H1 (cell line): ENCODE measurements at regions not wholly inside any gene's neighbourhood (a gene's known extent, or its start where the extent isn't known, plus 50 kb on each side); places are given as distances from the start of the nearest gene placed in this dataset.

Experiments
- CTCF ChIA-PET: fragments of 300-600 bp; sonication (Branson Sonifier 250); formaldehyde crosslinking; loops from one replicate; lab custom pipeline; 2021; ENCODE audit not compliant: partially characterized antibody; lab: Charles Lee
- POLR2A ChIA-PET: fragments of 300-600 bp; sonication (Branson Sonifier 250); formaldehyde crosslinking; loops from one replicate; lab custom pipeline; 2021; ENCODE audit warnings: inconsistent platforms; ENCODE audit not compliant: partially characterized antibody; lab: Charles Lee
- DNase-seq, 2 experiments: peaks; one replicate each; pipeline versions ENCODE4 v3.0.0 to v3.0.0-alpha.2; 2010 to 2022; ENCODE audit warnings: low spot score in 2 of 2, low read depth in 1 of 2, mixed read lengths in 1 of 2
- FAIRE-seq: peaks from 2 replicates; lab custom pipeline; 2011; peaks lifted over from hg19 to GRCh38; lab: Jason Lieb, UNC
- H2AFZ ChIP-seq: 2 replicates; pipeline ENCODE4 v1.8.1; 2012; ENCODE audit warnings: low read length, inconsistent platforms
- H2AK5ac ChIP-seq: 2 replicates; pipeline ENCODE4 v1.6.1; 2013; ENCODE audit warnings: low read depth, low read length
- H2BK120ac ChIP-seq: replicated peaks from 2 replicates; pipeline ENCODE3; 2013; ENCODE audit warnings: low read depth, low read length, inconsistent platforms
- H2BK12ac ChIP-seq: 2 replicates; pipeline ENCODE4 v1.6.1; 2013; ENCODE audit warnings: low read depth, low read length
- H2BK15ac ChIP-seq: 2 replicates; pipeline ENCODE4 v1.6.1; 2013; ENCODE audit warnings: low read length
- H2BK20ac ChIP-seq: 2 replicates; pipeline ENCODE4 v1.6.1; 2013; ENCODE audit warnings: low read length
- H2BK5ac ChIP-seq: 2 replicates; pipeline ENCODE4 v1.6.1; 2013; ENCODE audit warnings: low read depth, low read length
- H3K14ac ChIP-seq: 2 replicates; pipeline ENCODE4 v1.6.1; 2013; ENCODE audit warnings: inconsistent platforms; ENCODE audit not compliant: insufficient read length
- H3K18ac ChIP-seq: 2 replicates; pipeline ENCODE4 v1.6.1; 2013; ENCODE audit warnings: low read length; ENCODE audit errors: extremely low read depth
- H3K23ac ChIP-seq: 2 replicates; pipeline ENCODE4 v1.6.1; 2013; ENCODE audit warnings: inconsistent platforms; ENCODE audit not compliant: insufficient read length
- H3K23me2 ChIP-seq: 2 replicates; pipeline ENCODE4 v1.6.1; 2013; ENCODE audit warnings: low read depth, low read length
- H3K27ac ChIP-seq: 2 replicates; pipeline ENCODE4 v1.6.1; 2011; ENCODE audit warnings: low read depth, low read length, inconsistent platforms
- H3K27me3 ChIP-seq, 4 experiments: replicated peaks in 1 of 4; 1 replicate in 1 of 4; 2 replicates in 3 of 4; pipeline versions ENCODE4 v1.6.1 to v1.8.1; 2011 to 2013; ENCODE audit warnings: low read length in 3 of 4, mild to moderate bottlenecking in 3 of 4, inconsistent platforms in 2 of 4, mixed read lengths in 2 of 4, moderate library complexity in 1 of 4; ENCODE audit not compliant: control insufficient read depth in 3 of 4, insufficient read depth in 3 of 4; ENCODE audit errors: extremely low read depth in 1 of 4
- H3K36me3 ChIP-seq, 4 experiments: 2 replicates each; pipeline versions ENCODE4 v1.6.1 to v1.8.1; 2011 to 2013; ENCODE audit warnings: mild to moderate bottlenecking in 4 of 4, low read length in 3 of 4, moderate library complexity in 2 of 4, control low read depth in 1 of 4, inconsistent platforms in 1 of 4; ENCODE audit not compliant: insufficient read depth in 4 of 4, control insufficient read depth in 2 of 4
- H3K4ac ChIP-seq: replicated peaks from 2 replicates; pipeline ENCODE3; 2013; ENCODE audit warnings: low read length, low read depth, mixed read lengths, inconsistent platforms; ENCODE audit not compliant: insufficient read length
- H3K4me1 ChIP-seq, 4 experiments: replicated peaks in 1 of 4; 1 replicate in 1 of 4; 2 replicates in 3 of 4; pipeline versions ENCODE4 v1.6.1 to v1.8.1; 2011 to 2013; ENCODE audit warnings: low read length in 3 of 4, inconsistent platforms in 2 of 4, mixed read lengths in 1 of 4; ENCODE audit not compliant: insufficient read depth in 4 of 4, control insufficient read depth in 3 of 4
- H3K4me2 ChIP-seq, 2 experiments: 2 replicates each; pipeline versions ENCODE4 v1.6.1 to v1.8.1; 2011 to 2013; ENCODE audit warnings: low read depth in 2 of 2, low read length in 2 of 2, control low read depth in 1 of 2, inconsistent platforms in 1 of 2, mild to moderate bottlenecking in 1 of 2; ENCODE audit not compliant: insufficient read depth in 1 of 2
- H3K4me3 ChIP-seq, 4 experiments: fragments of 200-600, 300-600 bp in 1 of 4; sonication (generic), shearing (Covaris generic), sonication (Bioruptor Twin) in 1 of 4; 2 replicates each; pipeline versions ENCODE4 v1.5.1 to v1.8.1; 2011 to 2016; ENCODE audit warnings: low read length in 4 of 4, low read depth in 3 of 4, control low read depth in 2 of 4, inconsistent platforms in 2 of 4, mild to moderate bottlenecking in 2 of 4, mixed read lengths in 1 of 4, moderate library complexity in 1 of 4; ENCODE audit not compliant: insufficient read depth in 2 of 4; ENCODE audit errors: extremely low read depth in 1 of 4
- H3K56ac ChIP-seq: replicated peaks from 2 replicates; pipeline ENCODE3; 2013; ENCODE audit warnings: low read depth, mild to moderate bottlenecking, mixed read lengths, low read length, inconsistent platforms; ENCODE audit not compliant: insufficient read length
- H3K79me1 ChIP-seq: 2 replicates; pipeline ENCODE4 v1.6.1; 2013; ENCODE audit warnings: low read depth, low read length, control low read depth
- H3K79me2 ChIP-seq, 2 experiments: 2 replicates each; pipeline versions ENCODE4 v1.6.1 to v1.8.1; 2012 to 2013; ENCODE audit warnings: low read length in 2 of 2, mild to moderate bottlenecking in 2 of 2, inconsistent platforms in 1 of 2; ENCODE audit not compliant: insufficient read depth in 2 of 2, control insufficient read depth in 1 of 2
- H3K9ac ChIP-seq, 4 experiments: replicated peaks in 1 of 4; 1 replicate in 1 of 4; 2 replicates in 3 of 4; pipeline versions ENCODE4 v1.6.1 to v1.8.1; 2011 to 2013; ENCODE audit warnings: low read depth in 3 of 4, low read length in 3 of 4, control low read depth in 2 of 4, mild to moderate bottlenecking in 2 of 4, moderate library complexity in 2 of 4, inconsistent platforms in 1 of 4; ENCODE audit errors: extremely low read depth in 1 of 4
- H3K9me3 ChIP-seq, 2 experiments: 2 replicates each; pipeline versions ENCODE4 v1.6.1 to v1.8.1; 2012 to 2013; ENCODE audit warnings: mild to moderate bottlenecking in 2 of 2, moderate library complexity in 2 of 2, control low read depth in 1 of 2, inconsistent platforms in 1 of 2, low read depth in 1 of 2, low read length in 1 of 2, mixed read lengths in 1 of 2; ENCODE audit not compliant: insufficient read depth in 2 of 2
- H4K20me1 ChIP-seq, 2 experiments: replicated peaks in 1 of 2; 2 replicates each; pipeline versions ENCODE3 to v1.8.1; 2011 to 2013; ENCODE audit warnings: inconsistent platforms in 2 of 2, low read length in 2 of 2, mild to moderate bottlenecking in 1 of 2; ENCODE audit not compliant: insufficient read depth in 2 of 2, control insufficient read depth in 1 of 2
- H4K5ac ChIP-seq: 2 replicates; pipeline ENCODE4 v1.6.1; 2013; ENCODE audit warnings: low read length, low read depth, mixed read lengths, inconsistent platforms; ENCODE audit not compliant: insufficient read length
- H4K8ac ChIP-seq: 2 replicates; pipeline ENCODE4 v1.8.0; 2013; ENCODE audit warnings: mild to moderate bottlenecking, moderate library complexity, low read length, inconsistent platforms; ENCODE audit not compliant: insufficient read depth; ENCODE audit errors: extremely low read depth
- H4K91ac ChIP-seq: replicated peaks from 2 replicates; pipeline ENCODE3; 2013; ENCODE audit warnings: low read length, mixed read lengths, inconsistent platforms; ENCODE audit not compliant: insufficient read length
- CTBP2 ChIP-seq: IDR thresholded peaks from 2 replicates; pipeline ENCODE4 v1.7.0; 2011; ENCODE audit warnings: borderline replicate concordance, mild to moderate bottlenecking, moderate library complexity, mixed read lengths, low read length; ENCODE audit not compliant: insufficient read depth, insufficient read length
- WGBS, 2 experiments: shearing (Covaris generic) in 1 of 2; methylation state at CpG; one replicate each; pipeline versions ENCODE4 v1.1.6 to v1.1.7; 2013 to 2015; ENCODE audit warnings: low lambda C conversion rate in 2 of 2, mixed read lengths in 2 of 2, inconsistent platforms in 1 of 2, low coverage in 1 of 2, missing lambda C conversion rate in 1 of 2; ENCODE audit not compliant: insufficient replicate concordance in 2 of 2, insufficient coverage in 1 of 2, insufficient read length in 1 of 2; ENCODE audit errors: extremely low coverage in 1 of 2, missing lambda C conversion rate in 1 of 2; 5-methylcytosine and 5-hydroxymethylcytosine counted together

DNA sequence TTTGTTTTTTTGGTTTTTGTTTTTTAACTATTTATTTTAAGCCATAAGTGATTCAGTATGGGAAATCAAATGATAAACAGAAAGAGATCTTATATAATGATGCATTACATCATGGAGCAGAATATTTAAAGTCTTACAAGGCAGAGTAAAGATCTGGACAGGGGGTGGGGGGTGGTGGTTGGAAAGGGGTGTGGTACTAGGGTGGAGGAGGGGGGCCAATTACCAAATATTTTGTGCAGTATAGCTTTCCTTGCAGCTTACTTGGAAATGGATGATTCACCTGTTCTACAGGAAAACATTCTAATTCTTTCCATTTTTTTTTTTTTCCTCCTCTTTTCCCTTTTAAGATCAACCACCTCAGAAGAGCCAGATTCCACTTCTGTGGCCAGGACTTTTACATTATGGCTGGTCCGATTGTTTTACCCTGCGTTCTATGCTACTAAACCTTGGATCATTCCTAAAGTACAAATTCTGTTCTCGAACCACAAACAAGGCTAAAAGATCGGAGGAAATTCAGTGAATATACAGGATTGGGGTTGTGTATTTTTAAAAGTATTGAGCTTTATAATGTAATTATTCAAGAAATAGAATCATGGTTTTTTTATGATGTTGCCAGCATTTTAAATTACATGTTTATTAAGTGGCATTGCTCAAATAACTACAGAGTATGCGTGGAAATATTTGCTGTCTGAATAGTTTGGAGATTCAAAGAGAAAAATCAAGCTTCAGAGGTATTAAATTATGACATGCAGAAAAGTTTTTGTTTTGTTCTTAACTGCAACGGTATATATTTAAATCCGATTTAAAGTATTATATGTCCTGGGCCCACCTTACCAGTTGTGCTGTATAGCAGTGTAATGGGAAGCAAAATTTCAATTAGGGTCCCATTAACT is 859.5 kb downstream of the USP25 start:
- no peaks in the 10 kb centered on the region for H3K36me3 ChIP-seq

More for the DNA sequence above, 859.5 kb downstream of the USP25 start:
- Histone ChIP-seq H3K4ac (no peak overlapping the region), H3K27ac (no peak overlapping the region), H2BK15ac (no peak overlapping the region), H2BK120ac (no peak overlapping the region), H3K56ac (no peak overlapping the region), H3K79me2 (no peaks in the 10 kb centered on the region), H4K5ac (no peak overlapping the region), H2AFZ (no peak overlapping the region), H3K9me3 (no peaks in the 10 kb centered on the region), H3K23me2 (no peaks in the 10 kb centered on the region), H3K18ac (no peak overlapping the region), H2BK5ac (no peak overlapping the region), H4K8ac (no peak overlapping the region), H3K4me1 (peaks cover 0 to 3% (median 2%) of the 10 kb centered on the region in 4 experiments; a peak in 4 of 7 replicates), H3K14ac (no peak overlapping the region), H3K79me1 (no peaks in the 10 kb centered on the region), H3K4me2 (peak overlapping the region in 1 of 2 experiments; percentile 77; a peak in 1 of 4 replicates), H4K20me1 (no peaks in the 10 kb centered on the region), H2AK5ac (no peak overlapping the region), H3K9ac (no peak overlapping the region), H3K4me3 (peak overlapping the region in 1 of 4 experiments; percentile 52; a peak in 2 of 8 replicates), H4K91ac (no peak overlapping the region), H3K23ac (no peak overlapping the region), H2BK20ac (no peak overlapping the region), H2BK12ac (no peak overlapping the region), H3K27me3 (no peaks in the 10 kb centered on the region)
- DNase-seq, result no peak
- 87% methylated on average over 7 of the region's 7 CpGs; no CpG with 5 or more reads in 1 of the 2 experiments for WGBS, 2 experiments
- no peak for TF ChIP-seq CTBP2
- no peak for FAIRE-seq
- CTCF ChIA-PET, result interaction anchor here (1.8 kb wide), 1 partner anchor 19 kb away, joined by 10 read pairs; no protein-coding TSS in a partner anchor
- POLR2A ChIA-PET, result no interaction called here
